ENCODE measurements at regions not wholly inside any gene's neighbourhood (a gene's known extent, or its start where the extent isn't known, plus 50 kb on each side); places are given as distances from the start of the nearest gene placed in this dataset.

DNA sequence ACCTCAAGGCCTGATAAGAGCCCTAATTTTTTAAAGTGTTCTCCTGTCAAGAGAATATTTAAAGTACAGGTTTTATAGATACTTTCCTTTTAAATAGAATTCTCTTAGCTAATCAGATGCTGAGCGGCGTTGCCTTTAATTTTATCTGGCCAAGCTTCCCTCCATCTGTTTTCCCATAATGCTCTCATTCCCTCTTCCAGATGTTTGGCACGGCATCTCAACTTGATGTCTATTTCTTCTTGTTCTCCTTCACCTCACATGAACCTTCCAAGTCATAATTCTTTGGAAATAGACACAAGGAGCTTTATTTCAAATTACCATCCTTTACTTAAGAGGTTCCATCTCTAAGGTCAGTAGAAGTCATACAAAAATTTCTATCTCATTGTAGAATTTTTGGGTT lies 76.1 kb upstream of the CPO start:
- no peaks in the 10 kb centered on the region for H3K4me1 ChIP-seq
- intact Hi-C loops (cut with DNase I) = no loop called here
- H3K36me3 ChIP-seq = no peaks in the 10 kb centered on the region
- no peak for DNase-seq (ENCODE audit: extremely low spot score in 2 of 2)
- H3K4me3 ChIP-seq = no peak overlapping the region
- no peaks in the 10 kb centered on the region for H3K9me3 ChIP-seq
- TF ChIP-seq POLR2A (IDR thresholded peaks at IDR 0.05) (no peak), POLR2AphosphoS5 (IDR thresholded peaks at IDR 0.05; ENCODE audit: insufficient read depth in 1 of 2, low read depth in 1 of 2) (peak in 1 of 2 donors; percentile 21)
- TF ChIP-seq, protein P1, sequence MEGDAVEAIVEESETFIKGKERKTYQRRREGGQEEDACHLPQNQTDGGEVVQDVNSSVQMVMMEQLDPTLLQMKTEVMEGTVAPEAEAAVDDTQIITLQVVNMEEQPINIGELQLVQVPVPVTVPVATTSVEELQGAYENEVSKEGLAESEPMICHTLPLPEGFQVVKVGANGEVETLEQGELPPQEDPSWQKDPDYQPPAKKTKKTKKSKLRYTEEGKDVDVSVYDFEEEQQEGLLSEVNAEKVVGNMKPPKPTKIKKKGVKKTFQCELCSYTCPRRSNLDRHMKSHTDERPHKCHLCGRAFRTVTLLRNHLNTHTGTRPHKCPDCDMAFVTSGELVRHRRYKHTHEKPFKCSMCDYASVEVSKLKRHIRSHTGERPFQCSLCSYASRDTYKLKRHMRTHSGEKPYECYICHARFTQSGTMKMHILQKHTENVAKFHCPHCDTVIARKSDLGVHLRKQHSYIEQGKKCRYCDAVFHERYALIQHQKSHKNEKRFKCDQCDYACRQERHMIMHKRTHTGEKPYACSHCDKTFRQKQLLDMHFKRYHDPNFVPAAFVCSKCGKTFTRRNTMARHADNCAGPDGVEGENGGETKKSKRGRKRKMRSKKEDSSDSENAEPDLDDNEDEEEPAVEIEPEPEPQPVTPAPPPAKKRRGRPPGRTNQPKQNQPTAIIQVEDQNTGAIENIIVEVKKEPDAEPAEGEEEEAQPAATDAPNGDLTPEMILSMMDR (IDR thresholded peaks at IDR 0.05) = no peak
- H3K27me3 ChIP-seq = no peaks in the 10 kb centered on the region
- no peak overlapping the region for H3K27ac ChIP-seq

GRCh38 chr2:206863716-206864115 lies 75.6 kb upstream of the CPO start:
- DNase-seq (ENCODE audit: extremely low spot score in 2 of 2) = no peak
- H3K36me3 ChIP-seq = no peaks in the 10 kb centered on the region
- H3K27me3 ChIP-seq = no peaks in the 10 kb centered on the region
- TF ChIP-seq POLR2AphosphoS5 (IDR thresholded peaks at IDR 0.05; ENCODE audit: insufficient read depth in 1 of 2, low read depth in 1 of 2) (no peak), POLR2A (IDR thresholded peaks at IDR 0.05) (no peak)
- TF ChIP-seq, protein P1 (IDR thresholded peaks at IDR 0.05) = no peak
- H3K4me1 ChIP-seq = no peaks in the 10 kb centered on the region
- no peak overlapping the region for H3K4me3 ChIP-seq
- intact Hi-C loops (cut with DNase I) = no loop called here
- H3K9me3 ChIP-seq = no peaks in the 10 kb centered on the region
- no peak overlapping the region for H3K27ac ChIP-seq

GRCh38 chr2:206867006-206867405 lies 72.3 kb upstream of the CPO start:
- Histone ChIP-seq H3K9me3 (no peaks in the 10 kb centered on the region), H3K27me3 (no peaks in the 10 kb centered on the region), H3K4me1 (no peaks in the 10 kb centered on the region), H3K4me3 (no peak overlapping the region), H3K36me3 (no peaks in the 10 kb centered on the region), H3K27ac (no peak overlapping the region)
- no peak for TF ChIP-seq POLR2AphosphoS5 (IDR thresholded peaks at IDR 0.05; ENCODE audit: insufficient read depth in 1 of 2, low read depth in 1 of 2)
- TF ChIP-seq POLR2A (IDR thresholded peaks at IDR 0.05) = no peak
- TF ChIP-seq, protein P1 (IDR thresholded peaks at IDR 0.05) = no peak
- no peak for DNase-seq (ENCODE audit: extremely low spot score in 2 of 2)
- intact Hi-C loops (cut with DNase I) = no loop called here

GRCh38 chr2:206869824-206870495 lies 69.4 kb upstream of the CPO start:
- H3K27ac ChIP-seq = no peak overlapping the region
- H3K27me3 ChIP-seq = no peaks in the 10 kb centered on the region
- no peak overlapping the region for H3K4me3 ChIP-seq
- TF ChIP-seq POLR2AphosphoS5 (IDR thresholded peaks at IDR 0.05; ENCODE audit: insufficient read depth in 1 of 2, low read depth in 1 of 2) (no peak), POLR2A (IDR thresholded peaks at IDR 0.05) (no peak)
- TF ChIP-seq, protein P1 (IDR thresholded peaks at IDR 0.05) = no peak
- DNase-seq (ENCODE audit: extremely low spot score in 2 of 2) = no peak
- intact Hi-C loops (cut with DNase I) = no loop called here
- no peaks in the 10 kb centered on the region for H3K4me1 ChIP-seq
- H3K9me3 ChIP-seq = no peaks in the 10 kb centered on the region
- H3K36me3 ChIP-seq = no peaks in the 10 kb centered on the region

GRCh38 chr2:206873423-206873822 lies 65.9 kb upstream of the CPO start:
- H3K27me3 ChIP-seq = no peaks in the 10 kb centered on the region
- TF ChIP-seq POLR2A (IDR thresholded peaks at IDR 0.05) (no peak), POLR2AphosphoS5 (IDR thresholded peaks at IDR 0.05; ENCODE audit: insufficient read depth in 1 of 2, low read depth in 1 of 2) (no peak)
- TF ChIP-seq, protein P1 (IDR thresholded peaks at IDR 0.05) = no peak
- no peaks in the 10 kb centered on the region for H3K36me3 ChIP-seq
- H3K4me3 ChIP-seq = no peak overlapping the region
- intact Hi-C loops (cut with DNase I) = no loop called here
- no peak overlapping the region for H3K27ac ChIP-seq
- H3K9me3 ChIP-seq = no peaks in the 10 kb centered on the region
- H3K4me1 ChIP-seq = no peaks in the 10 kb centered on the region
- DNase-seq (ENCODE audit: extremely low spot score in 2 of 2) = no peak

All from vagina (tissue), 2 donors.